Colonic mucosa (tissue), 4 donors: ENCODE measurements at regions not wholly inside any gene's neighbourhood (a gene's known extent, or its start where the extent isn't known, plus 50 kb on each side); places are given as distances from the start of the nearest gene placed in this dataset.

Experiments
- DNase-seq: peaks from one replicate; pipeline ENCODE4 v3.0.0-alpha.2; 2020
- H3K27ac ChIP-seq: fragments of 200-600 bp; one replicate; pipeline ENCODE4 v1.8.0; 2021
- H3K27me3 ChIP-seq: fragments of 200-600 bp; one replicate; pipeline ENCODE4 v1.8.0; 2021
- H3K36me3 ChIP-seq: fragments of 200-600 bp; one replicate; pipeline ENCODE4 v1.8.0; 2021
- H3K4me1 ChIP-seq: fragments of 200-600 bp; one replicate; pipeline ENCODE4 v1.8.0; 2021; ENCODE audit warnings: mild to moderate bottlenecking
- H3K4me3 ChIP-seq: fragments of 200-600 bp; one replicate; pipeline ENCODE4 v1.8.0; 2021
- H3K9ac ChIP-seq, 2 donors: one replicate each; pipeline ENCODE4 v1.7.0; 2013; ENCODE audit warnings: control low read depth in 2 of 2, low read depth in 2 of 2, low read length in 2 of 2
- H3K9me3 ChIP-seq: fragments of 200-600 bp; one replicate; pipeline ENCODE4 v1.8.0; 2021
- intact Hi-C: fragments of 100-400 bp; cut with DNase I; formaldehyde crosslinking; loops from one replicate; pipeline ENCODE4 v1.14.1; 2022
- TF ChIP-seq, protein P1 (sequence below): fragments of 200-600 bp; IDR thresholded peaks from one replicate; pipeline ENCODE4 v1.8.0; 2022; ENCODE audit warnings: antibody characterized with exemption, mild to moderate bottlenecking
- donor health status: healthy.
- donor health status: DM: no; HTN: no; CAD: no.
- donor health status: DM: no; HTN: no; CAD: no.

DNA sequence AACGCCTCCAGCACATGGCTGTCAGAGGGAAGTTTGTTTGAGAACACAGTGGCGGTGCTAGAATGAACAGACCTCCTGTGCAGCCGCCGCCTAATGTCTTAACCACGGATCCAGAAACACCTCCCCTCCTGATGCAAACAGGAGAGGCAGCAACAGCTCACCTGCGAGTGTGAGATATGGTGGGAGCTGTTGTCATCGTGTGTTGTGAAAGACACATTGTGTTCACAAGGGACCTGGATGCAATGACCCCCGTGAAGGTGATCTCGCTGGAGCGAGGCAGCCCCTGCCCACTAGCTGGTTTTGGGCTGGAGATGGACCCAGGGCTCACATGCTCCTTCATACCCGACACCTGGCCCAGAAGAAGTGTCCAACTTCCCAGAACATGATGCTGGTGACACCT lies 315.3 kb upstream of the C1orf174 start:
- no peak for DNase-seq
- H3K9me3 ChIP-seq: no peaks in the 10 kb centered on the region
- no peak overlapping the region for H3K4me3 ChIP-seq
- no peaks in the 10 kb centered on the region for H3K4me1 ChIP-seq
- H3K9ac ChIP-seq: no peak overlapping the region
- no peak overlapping the region for H3K27ac ChIP-seq
- TF ChIP-seq, protein P1, sequence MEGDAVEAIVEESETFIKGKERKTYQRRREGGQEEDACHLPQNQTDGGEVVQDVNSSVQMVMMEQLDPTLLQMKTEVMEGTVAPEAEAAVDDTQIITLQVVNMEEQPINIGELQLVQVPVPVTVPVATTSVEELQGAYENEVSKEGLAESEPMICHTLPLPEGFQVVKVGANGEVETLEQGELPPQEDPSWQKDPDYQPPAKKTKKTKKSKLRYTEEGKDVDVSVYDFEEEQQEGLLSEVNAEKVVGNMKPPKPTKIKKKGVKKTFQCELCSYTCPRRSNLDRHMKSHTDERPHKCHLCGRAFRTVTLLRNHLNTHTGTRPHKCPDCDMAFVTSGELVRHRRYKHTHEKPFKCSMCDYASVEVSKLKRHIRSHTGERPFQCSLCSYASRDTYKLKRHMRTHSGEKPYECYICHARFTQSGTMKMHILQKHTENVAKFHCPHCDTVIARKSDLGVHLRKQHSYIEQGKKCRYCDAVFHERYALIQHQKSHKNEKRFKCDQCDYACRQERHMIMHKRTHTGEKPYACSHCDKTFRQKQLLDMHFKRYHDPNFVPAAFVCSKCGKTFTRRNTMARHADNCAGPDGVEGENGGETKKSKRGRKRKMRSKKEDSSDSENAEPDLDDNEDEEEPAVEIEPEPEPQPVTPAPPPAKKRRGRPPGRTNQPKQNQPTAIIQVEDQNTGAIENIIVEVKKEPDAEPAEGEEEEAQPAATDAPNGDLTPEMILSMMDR: no peak
- no peaks in the 10 kb centered on the region for H3K36me3 ChIP-seq
- intact Hi-C loops: no loop called here
- no peaks in the 10 kb centered on the region for H3K27me3 ChIP-seq

GRCh38 chr1:4216231-4216630 lies 316.2 kb upstream of the C1orf174 start:
- Histone ChIP-seq H3K4me1 (no peaks in the 10 kb centered on the region), H3K4me3 (no peak overlapping the region), H3K36me3 (no peaks in the 10 kb centered on the region), H3K27me3 (no peaks in the 10 kb centered on the region), H3K9ac (no peak overlapping the region), H3K27ac (no peak overlapping the region), H3K9me3 (no peaks in the 10 kb centered on the region)
- DNase-seq: no peak
- intact Hi-C loops: no loop called here
- TF ChIP-seq, protein P1: no peak

DNA sequence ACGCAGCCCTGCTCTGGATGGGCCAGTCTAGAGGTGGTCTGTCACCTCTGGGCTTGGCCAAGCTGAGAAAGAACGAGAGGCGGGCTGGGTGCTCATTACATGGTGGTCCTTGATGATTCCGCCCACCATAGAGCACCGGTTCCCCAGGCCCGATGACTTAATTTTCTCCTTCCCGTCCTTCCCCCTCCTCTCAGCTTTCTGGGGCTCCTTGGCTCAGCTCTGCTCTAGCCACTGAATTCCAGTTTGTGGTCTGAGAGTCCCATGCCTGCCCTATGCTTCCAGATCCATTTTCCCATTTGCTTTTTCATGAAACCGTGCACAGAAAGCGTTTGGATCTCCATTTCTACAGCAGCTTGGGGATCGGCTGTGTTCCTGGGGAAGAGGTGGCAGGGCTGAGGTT lies 318.5 kb upstream of the C1orf174 start:
- TF ChIP-seq, protein P1: no peak
- H3K9ac ChIP-seq: no peak overlapping the region
- no peaks in the 10 kb centered on the region for H3K27me3 ChIP-seq
- H3K4me1 ChIP-seq: no peaks in the 10 kb centered on the region
- no peaks in the 10 kb centered on the region for H3K9me3 ChIP-seq
- DNase-seq: no peak
- intact Hi-C loops: no loop called here
- no peak overlapping the region for H3K4me3 ChIP-seq
- no peak overlapping the region for H3K27ac ChIP-seq
- no peaks in the 10 kb centered on the region for H3K36me3 ChIP-seq

DNA sequence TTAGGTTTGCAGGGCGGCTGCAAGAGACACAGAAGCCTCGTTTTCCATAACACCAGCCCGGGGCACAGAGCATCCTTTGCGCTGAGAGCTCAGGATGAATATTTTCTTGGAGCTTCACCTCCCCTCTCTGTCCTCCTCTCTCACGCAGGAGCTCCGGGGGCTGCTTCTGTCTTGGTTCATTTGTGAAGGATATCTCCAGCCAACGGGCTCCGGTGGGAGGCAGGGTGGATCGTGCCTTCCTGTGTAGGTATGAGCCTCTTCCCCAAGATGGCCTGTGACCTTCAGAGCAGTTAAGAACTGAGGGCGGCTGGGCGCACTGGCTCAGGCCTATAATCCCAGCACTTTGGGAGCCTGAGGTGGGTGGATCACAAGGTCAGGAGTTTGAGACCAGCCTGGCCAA lies 319.0 kb upstream of the C1orf174 start:
- DNase-seq: no peak
- Histone ChIP-seq H3K9ac (no peak overlapping the region), H3K36me3 (no peaks in the 10 kb centered on the region), H3K27ac (no peak overlapping the region), H3K4me1 (no peaks in the 10 kb centered on the region), H3K9me3 (no peaks in the 10 kb centered on the region), H3K27me3 (no peaks in the 10 kb centered on the region), H3K4me3 (no peak overlapping the region)
- TF ChIP-seq, protein P1: no peak
- intact Hi-C loops: no loop called here

DNA sequence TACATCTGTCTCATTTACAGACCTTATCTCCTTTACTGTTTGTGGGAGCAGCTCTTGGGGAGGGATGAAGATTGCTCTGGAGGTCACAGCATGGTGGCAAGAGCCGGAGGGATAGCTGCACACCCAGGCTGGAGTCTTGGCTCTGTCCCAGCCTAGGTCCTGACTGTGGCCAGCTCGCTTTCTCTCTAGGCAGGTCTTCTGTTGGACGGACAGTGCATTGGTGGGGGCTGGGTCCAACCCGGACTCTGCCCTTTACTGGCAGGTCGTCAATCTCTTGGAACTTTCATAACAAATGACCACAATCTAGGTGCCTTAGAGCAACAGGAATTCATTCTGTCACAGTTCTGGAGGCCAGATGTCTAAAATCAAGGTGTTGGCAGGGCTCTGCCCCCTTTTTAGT lies 319.8 kb upstream of the C1orf174 start:
- no peaks in the 10 kb centered on the region for H3K27me3 ChIP-seq
- no peaks in the 10 kb centered on the region for H3K36me3 ChIP-seq
- intact Hi-C loops: no loop called here
- no peak for DNase-seq
- no peaks in the 10 kb centered on the region for H3K9me3 ChIP-seq
- TF ChIP-seq, protein P1: no peak
- no peak overlapping the region for H3K27ac ChIP-seq
- no peak overlapping the region for H3K4me3 ChIP-seq
- no peaks in the 10 kb centered on the region for H3K4me1 ChIP-seq
- H3K9ac ChIP-seq: no peak overlapping the region

GRCh38 chr1:4220362-4220761 lies 320.3 kb upstream of the C1orf174 start:
- Histone ChIP-seq H3K4me1 (no peaks in the 10 kb centered on the region), H3K36me3 (no peaks in the 10 kb centered on the region), H3K27me3 (no peaks in the 10 kb centered on the region), H3K4me3 (no peak overlapping the region), H3K9me3 (no peaks in the 10 kb centered on the region), H3K27ac (no peak overlapping the region), H3K9ac (no peak overlapping the region)
- no peak for DNase-seq
- TF ChIP-seq, protein P1: no peak
- intact Hi-C loops: no loop called here
